ENCODE measurements at regions not wholly inside any gene's neighbourhood (a gene's known extent, or its start where the extent isn't known, plus 50 kb on each side); places are given as distances from the start of the nearest gene placed in this dataset.

- TF ChIP-seq, protein P1, sequence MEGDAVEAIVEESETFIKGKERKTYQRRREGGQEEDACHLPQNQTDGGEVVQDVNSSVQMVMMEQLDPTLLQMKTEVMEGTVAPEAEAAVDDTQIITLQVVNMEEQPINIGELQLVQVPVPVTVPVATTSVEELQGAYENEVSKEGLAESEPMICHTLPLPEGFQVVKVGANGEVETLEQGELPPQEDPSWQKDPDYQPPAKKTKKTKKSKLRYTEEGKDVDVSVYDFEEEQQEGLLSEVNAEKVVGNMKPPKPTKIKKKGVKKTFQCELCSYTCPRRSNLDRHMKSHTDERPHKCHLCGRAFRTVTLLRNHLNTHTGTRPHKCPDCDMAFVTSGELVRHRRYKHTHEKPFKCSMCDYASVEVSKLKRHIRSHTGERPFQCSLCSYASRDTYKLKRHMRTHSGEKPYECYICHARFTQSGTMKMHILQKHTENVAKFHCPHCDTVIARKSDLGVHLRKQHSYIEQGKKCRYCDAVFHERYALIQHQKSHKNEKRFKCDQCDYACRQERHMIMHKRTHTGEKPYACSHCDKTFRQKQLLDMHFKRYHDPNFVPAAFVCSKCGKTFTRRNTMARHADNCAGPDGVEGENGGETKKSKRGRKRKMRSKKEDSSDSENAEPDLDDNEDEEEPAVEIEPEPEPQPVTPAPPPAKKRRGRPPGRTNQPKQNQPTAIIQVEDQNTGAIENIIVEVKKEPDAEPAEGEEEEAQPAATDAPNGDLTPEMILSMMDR (IDR thresholded peaks at IDR 0.05; ENCODE audit: low read depth, low read length, missing input control): no peak
- TF ChIP-seq JUND (IDR thresholded peaks at IDR 0.05) (no peak), YY1 (IDR thresholded peaks at IDR 0.05) (no peak), FOXA1 (IDR thresholded peaks at IDR 0.05) (no peak)
- TF ChIP-seq, protein P2, sequence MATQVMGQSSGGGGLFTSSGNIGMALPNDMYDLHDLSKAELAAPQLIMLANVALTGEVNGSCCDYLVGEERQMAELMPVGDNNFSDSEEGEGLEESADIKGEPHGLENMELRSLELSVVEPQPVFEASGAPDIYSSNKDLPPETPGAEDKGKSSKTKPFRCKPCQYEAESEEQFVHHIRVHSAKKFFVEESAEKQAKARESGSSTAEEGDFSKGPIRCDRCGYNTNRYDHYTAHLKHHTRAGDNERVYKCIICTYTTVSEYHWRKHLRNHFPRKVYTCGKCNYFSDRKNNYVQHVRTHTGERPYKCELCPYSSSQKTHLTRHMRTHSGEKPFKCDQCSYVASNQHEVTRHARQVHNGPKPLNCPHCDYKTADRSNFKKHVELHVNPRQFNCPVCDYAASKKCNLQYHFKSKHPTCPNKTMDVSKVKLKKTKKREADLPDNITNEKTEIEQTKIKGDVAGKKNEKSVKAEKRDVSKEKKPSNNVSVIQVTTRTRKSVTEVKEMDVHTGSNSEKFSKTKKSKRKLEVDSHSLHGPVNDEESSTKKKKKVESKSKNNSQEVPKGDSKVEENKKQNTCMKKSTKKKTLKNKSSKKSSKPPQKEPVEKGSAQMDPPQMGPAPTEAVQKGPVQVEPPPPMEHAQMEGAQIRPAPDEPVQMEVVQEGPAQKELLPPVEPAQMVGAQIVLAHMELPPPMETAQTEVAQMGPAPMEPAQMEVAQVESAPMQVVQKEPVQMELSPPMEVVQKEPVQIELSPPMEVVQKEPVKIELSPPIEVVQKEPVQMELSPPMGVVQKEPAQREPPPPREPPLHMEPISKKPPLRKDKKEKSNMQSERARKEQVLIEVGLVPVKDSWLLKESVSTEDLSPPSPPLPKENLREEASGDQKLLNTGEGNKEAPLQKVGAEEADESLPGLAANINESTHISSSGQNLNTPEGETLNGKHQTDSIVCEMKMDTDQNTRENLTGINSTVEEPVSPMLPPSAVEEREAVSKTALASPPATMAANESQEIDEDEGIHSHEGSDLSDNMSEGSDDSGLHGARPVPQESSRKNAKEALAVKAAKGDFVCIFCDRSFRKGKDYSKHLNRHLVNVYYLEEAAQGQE (IDR thresholded peaks at IDR 0.05): no peak
Measured at GRCh38 chr7:114364151-114364550, 50.5 kb upstream of the FOXP2 start.

All from liver (tissue), 3 donors.